ENCODE measurements at regions not wholly inside any gene's neighbourhood (a gene's known extent, or its start where the extent isn't known, plus 50 kb on each side); places are given as distances from the start of the nearest gene placed in this dataset.

- Histone ChIP-seq H3K4me1 (ENCODE audit: low read length) (no peaks in the 10 kb centered on the region), H4K20me1 (ENCODE audit: insufficient read depth, low read length) (no peaks in the 10 kb centered on the region), H3K27me3 (replicated peaks; ENCODE audit: insufficient read depth, low read length) (no peaks in the 10 kb centered on the region), H2AFZ (ENCODE audit: low read length) (no peak overlapping the region), H3K4me3 (ENCODE audit: low read length) (no peak overlapping the region), H3K79me2 (ENCODE audit: low read length) (no peaks in the 10 kb centered on the region), H3K9me3 (replicated peaks; ENCODE audit: insufficient read depth, low read length) (no peaks in the 10 kb centered on the region), H3K36me3 (replicated peaks; ENCODE audit: insufficient read depth, low read length) (no peaks in the 10 kb centered on the region), H3K9me2 (replicated peaks; ENCODE audit: insufficient read depth, low read length) (no peaks in the 10 kb centered on the region), H3K9ac (ENCODE audit: low read length) (no peak overlapping the region), H3F3A (ENCODE audit: insufficient read depth, low read length) (no peaks in the 10 kb centered on the region), H3K27ac (ENCODE audit: low read length) (no peak overlapping the region), H3K4me2 (ENCODE audit: low read depth, low read length) (no peak overlapping the region)
- DNase-seq = no peak
- TF ChIP-seq EZH2 (optimal IDR thresholded peaks at IDR 0.05; ENCODE audit: low read depth, low read length) (no peak), EZH2phosphoT487 (IDR thresholded peaks at IDR 0.05; ENCODE audit: low read length) (no peak), CTCF (IDR thresholded peaks at IDR 0.05; ENCODE audit: low read length) (no peak)
Observed at GRCh38 chr7:33725111-33726025, 180.0 kb upstream of the BMPER start.

- H3K9me3 ChIP-seq (replicated peaks; ENCODE audit: insufficient read depth, low read length) = no peaks in the 10 kb centered on the region
- no peaks in the 10 kb centered on the region for H3F3A ChIP-seq (ENCODE audit: insufficient read depth, low read length)
- TF ChIP-seq EZH2 (optimal IDR thresholded peaks at IDR 0.05; ENCODE audit: low read depth, low read length) (no peak), CTCF (IDR thresholded peaks at IDR 0.05; ENCODE audit: low read length) (no peak), EZH2phosphoT487 (IDR thresholded peaks at IDR 0.05; ENCODE audit: low read length) (no peak)
- H3K4me2 ChIP-seq (ENCODE audit: low read depth, low read length) = no peak overlapping the region
- no peaks in the 10 kb centered on the region for H3K36me3 ChIP-seq (replicated peaks; ENCODE audit: insufficient read depth, low read length)
- no peaks in the 10 kb centered on the region for H3K79me2 ChIP-seq (ENCODE audit: low read length)
- H3K4me3 ChIP-seq (ENCODE audit: low read length) = no peak overlapping the region
- H3K27ac ChIP-seq (ENCODE audit: low read length) = no peak overlapping the region
- DNase-seq = no peak
- H3K9me2 ChIP-seq (replicated peaks; ENCODE audit: insufficient read depth, low read length) = no peaks in the 10 kb centered on the region
- H4K20me1 ChIP-seq (ENCODE audit: insufficient read depth, low read length) = no peaks in the 10 kb centered on the region
- H3K27me3 ChIP-seq (replicated peaks; ENCODE audit: insufficient read depth, low read length) = no peaks in the 10 kb centered on the region
- H3K4me1 ChIP-seq (ENCODE audit: low read length) = no peaks in the 10 kb centered on the region
- no peak overlapping the region for H3K9ac ChIP-seq (ENCODE audit: low read length)
- no peak overlapping the region for H2AFZ ChIP-seq (ENCODE audit: low read length)
Observed at GRCh38 chr7:33726582-33726981, 178.8 kb upstream of the BMPER start.

GRCh38 chr7:33727315-33727714, 178.0 kb upstream of the BMPER start:
- Histone ChIP-seq H3K9me2 (replicated peaks; ENCODE audit: insufficient read depth, low read length) (no peaks in the 10 kb centered on the region), H3K36me3 (replicated peaks; ENCODE audit: insufficient read depth, low read length) (no peaks in the 10 kb centered on the region), H4K20me1 (ENCODE audit: insufficient read depth, low read length) (no peaks in the 10 kb centered on the region), H3K9ac (ENCODE audit: low read length) (no peak overlapping the region), H3K4me2 (ENCODE audit: low read depth, low read length) (no peak overlapping the region), H3K27ac (ENCODE audit: low read length) (no peak overlapping the region), H2AFZ (ENCODE audit: low read length) (no peak overlapping the region), H3F3A (ENCODE audit: insufficient read depth, low read length) (no peaks in the 10 kb centered on the region), H3K4me1 (ENCODE audit: low read length) (no peaks in the 10 kb centered on the region), H3K79me2 (ENCODE audit: low read length) (no peaks in the 10 kb centered on the region), H3K27me3 (replicated peaks; ENCODE audit: insufficient read depth, low read length) (no peaks in the 10 kb centered on the region), H3K9me3 (replicated peaks; ENCODE audit: insufficient read depth, low read length) (no peaks in the 10 kb centered on the region), H3K4me3 (ENCODE audit: low read length) (no peak overlapping the region)
- TF ChIP-seq EZH2 (optimal IDR thresholded peaks at IDR 0.05; ENCODE audit: low read depth, low read length) (no peak), CTCF (IDR thresholded peaks at IDR 0.05; ENCODE audit: low read length) (no peak), EZH2phosphoT487 (IDR thresholded peaks at IDR 0.05; ENCODE audit: low read length) (no peak)
- no peak for DNase-seq

All from MM.1S (cell line).